MG63 (cell line): ENCODE measurements at regions not wholly inside any gene's neighbourhood (a gene's known extent, or its start where the extent isn't known, plus 50 kb on each side); places are given as distances from the start of the nearest gene placed in this dataset.
"Not testable (repeated sequence)": the region's sequence is repeated elsewhere in the genome, so short reads cannot be mapped to it uniquely, and the experiment has no call there.

ENCODE experiments used
- DNase-seq: peaks from one replicate; pipeline ENCODE4 v3.0.0-alpha.2; 2020
- H3K27me3 ChIP-seq: fragments of 250-450 bp; sonication (Bioruptor Pico); 2 replicates; pipeline ENCODE4 v1.5.1; 2020; ENCODE audit warnings: mild to moderate bottlenecking, moderate library complexity
- H3K36me3 ChIP-seq: fragments of 250-450 bp; sonication (Bioruptor Pico); 2 replicates; pipeline ENCODE4 v1.5.1; 2020; ENCODE audit warnings: mild to moderate bottlenecking, moderate library complexity
- H3K4me3 ChIP-seq: fragments of 250-450 bp; sonication (Bioruptor Pico); 2 replicates; pipeline ENCODE4 v1.5.1; 2020; ENCODE audit warnings: mild to moderate bottlenecking, moderate library complexity
- H3K9me3 ChIP-seq: fragments of 250-450 bp; sonication (Bioruptor Pico); 2 replicates; pipeline ENCODE4 v1.5.1; 2020; ENCODE audit warnings: mild to moderate bottlenecking, moderate library complexity

- Histone ChIP-seq H3K27me3 (no peaks in the 10 kb centered on the region), H3K36me3 (no peaks in the 10 kb centered on the region), H3K4me3 (no peak overlapping the region), H3K9me3 (no peaks in the 10 kb centered on the region)
- DNase-seq, result no peak
Observed at GRCh38 chrX:121831601-121832000, 784.2 kb downstream of the GLUD2 start.

DNA sequence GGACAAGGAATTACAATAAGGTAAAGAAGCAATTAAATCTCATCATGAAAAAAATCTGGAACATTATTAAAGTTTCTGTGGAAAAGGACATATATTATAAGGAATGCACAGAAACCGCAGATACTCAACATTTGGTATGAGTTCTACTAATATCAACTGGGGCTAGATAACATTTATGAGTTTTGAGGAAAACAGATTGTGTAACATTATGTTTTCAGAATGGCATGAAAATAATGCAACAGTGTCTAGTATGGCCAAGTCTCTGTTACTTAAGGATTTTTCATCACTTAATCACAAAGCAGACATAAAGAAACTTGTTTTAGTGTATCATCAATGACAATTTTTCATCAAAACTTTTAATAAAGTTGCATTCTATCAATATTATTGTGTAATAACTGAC, 785.0 kb downstream of the GLUD2 start:
- Histone ChIP-seq H3K9me3 (no peaks in the 10 kb centered on the region), H3K27me3 (no peaks in the 10 kb centered on the region), H3K4me3 (no peak overlapping the region), H3K36me3 (no peaks in the 10 kb centered on the region)
- no peak for DNase-seq

DNA sequence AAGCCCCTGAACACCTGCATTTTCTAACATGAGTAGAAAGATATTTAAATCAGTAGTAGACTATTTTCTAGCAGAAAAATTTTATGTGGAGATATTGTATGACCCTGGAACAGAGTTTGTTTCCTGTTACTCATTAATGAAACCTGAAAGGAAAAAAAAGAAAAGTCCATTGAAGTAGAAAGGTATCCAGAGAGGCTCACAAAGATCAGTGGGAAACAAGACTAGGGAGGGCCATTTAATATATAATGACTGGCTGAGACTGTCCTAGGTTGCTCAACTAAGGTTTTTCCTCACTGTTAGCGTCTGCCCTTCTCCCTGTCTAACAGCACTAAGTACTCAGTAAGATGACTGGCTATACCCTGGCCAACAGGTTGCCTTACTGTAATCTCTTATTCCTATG, 788.6 kb downstream of the GLUD2 start:
- Histone ChIP-seq H3K4me3 (no peak overlapping the region), H3K27me3 (no peaks in the 10 kb centered on the region), H3K9me3 (no peaks in the 10 kb centered on the region), H3K36me3 (no peaks in the 10 kb centered on the region)
- no peak for DNase-seq

DNA sequence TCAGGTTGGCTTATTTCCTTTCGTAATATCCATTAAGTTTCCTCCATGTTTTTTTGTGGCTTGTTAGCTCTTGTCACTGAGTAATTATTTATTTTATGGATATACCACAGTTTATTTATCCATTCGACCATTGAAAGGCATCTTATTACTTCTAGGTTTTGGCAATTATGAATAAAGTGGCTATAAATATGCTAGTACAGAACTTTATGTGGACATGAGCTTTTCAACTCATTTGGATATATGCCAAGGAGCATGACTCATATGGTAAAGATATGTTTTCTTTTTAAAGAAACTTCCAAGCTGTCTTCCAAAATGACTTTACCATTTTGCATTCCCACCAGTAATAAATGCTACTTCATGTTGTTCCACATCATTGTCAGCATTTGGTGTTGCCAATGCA, 803.6 kb downstream of the GLUD2 start:
- Histone ChIP-seq H3K9me3 (no peaks in the 10 kb centered on the region), H3K27me3 (no peaks in the 10 kb centered on the region), H3K36me3 (no peaks in the 10 kb centered on the region), H3K4me3 (no peak overlapping the region)
- no peak for DNase-seq

DNA sequence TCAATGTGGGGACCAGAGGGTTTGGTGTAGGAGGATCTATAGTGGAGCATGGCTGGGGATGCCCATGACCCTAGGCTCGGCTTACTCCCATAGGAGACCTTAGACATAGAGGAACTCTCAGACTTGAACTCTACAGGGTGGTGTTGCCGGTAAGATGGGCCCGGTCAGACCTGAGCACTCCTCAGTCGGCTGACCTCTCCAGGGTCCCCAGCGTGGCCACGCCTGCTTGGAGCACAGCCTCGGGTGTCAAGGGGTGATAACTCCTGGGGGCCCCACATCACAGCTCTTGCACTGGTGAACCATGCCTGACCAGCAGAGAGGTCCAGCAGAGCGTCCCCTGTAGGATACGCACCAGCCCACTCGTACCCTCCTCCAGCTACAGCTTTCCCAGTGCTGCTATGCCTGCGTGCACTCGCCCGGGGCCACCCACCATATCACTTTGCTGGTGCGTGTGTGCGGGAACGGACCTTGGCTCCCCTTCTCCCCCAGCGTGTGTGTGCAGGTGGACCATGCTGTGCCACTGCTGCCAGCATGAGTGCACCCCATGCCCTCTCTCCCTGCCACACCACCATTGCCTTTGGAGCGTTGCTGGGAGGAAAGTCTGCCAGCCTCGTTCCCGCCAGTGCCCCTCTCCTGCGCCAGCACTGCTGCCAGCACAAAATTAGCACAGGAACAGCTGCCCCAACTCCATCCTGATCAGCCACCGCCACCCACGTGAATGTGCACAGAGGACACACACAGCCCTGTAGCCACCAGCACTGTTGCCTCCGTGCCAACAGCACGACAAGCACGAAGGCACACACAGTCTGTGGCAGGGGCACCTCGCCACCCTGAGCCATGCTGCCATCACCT, 806.6 kb downstream of the GLUD2 start:
- no peak for DNase-seq
- H3K9me3 ChIP-seq, result no peaks in the 10 kb centered on the region
- no peak overlapping the region for H3K4me3 ChIP-seq
- no peaks in the 10 kb centered on the region for H3K27me3 ChIP-seq
- no peaks in the 10 kb centered on the region for H3K36me3 ChIP-seq

- H3K9me3 ChIP-seq, result no peaks in the 10 kb centered on the region
- H3K27me3 ChIP-seq, result no peaks in the 10 kb centered on the region
Observed at GRCh38 chrX:121854614-121854911, 807.2 kb downstream of the GLUD2 start.

DNA sequence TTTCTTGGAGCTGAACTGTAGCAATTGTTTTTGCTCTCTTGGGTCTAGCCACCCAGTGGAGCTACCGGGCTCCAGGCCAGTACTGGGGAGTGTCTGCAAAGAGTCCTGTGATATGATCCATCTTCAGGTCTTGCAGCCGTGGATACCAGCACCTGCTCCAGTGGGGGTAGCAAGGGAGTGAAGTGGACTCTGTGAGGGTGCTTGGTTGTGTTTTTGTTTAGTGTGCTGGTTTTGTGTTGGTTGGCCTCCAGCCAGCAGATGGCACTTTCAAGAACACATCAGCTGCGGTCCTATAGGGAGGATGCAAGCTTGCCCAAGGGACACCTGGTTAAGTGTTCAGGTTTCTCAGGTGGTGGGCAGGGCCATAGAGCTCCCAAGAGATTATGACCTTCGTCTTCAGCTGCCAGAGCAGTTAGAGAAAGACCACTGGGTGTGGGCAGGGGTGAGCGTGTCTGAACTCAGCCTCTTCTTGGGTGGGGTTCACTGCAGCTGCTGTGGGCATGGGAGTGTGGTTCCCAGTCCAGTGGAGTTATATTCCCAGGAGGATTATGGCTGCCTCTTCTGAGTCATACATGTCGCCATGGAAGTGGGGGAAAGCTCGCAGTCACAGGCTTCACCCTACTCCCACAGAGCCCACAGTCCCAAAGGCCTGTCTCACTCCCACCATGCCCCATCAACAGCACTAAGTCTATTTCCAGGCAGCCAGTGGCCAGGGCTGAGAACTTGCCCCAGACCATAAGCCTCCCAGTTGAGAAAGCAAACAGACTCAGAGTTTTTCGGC, 811.6 kb downstream of the GLUD2 start:
- Histone ChIP-seq H3K9me3 (no peaks in the 10 kb centered on the region), H3K4me3 (no peak overlapping the region), H3K36me3 (no peaks in the 10 kb centered on the region), H3K27me3 (no peaks in the 10 kb centered on the region)
- DNase-seq, result no peak

More at GRCh38 chrX:121854614-121854911, 807.2 kb downstream of the GLUD2 start:
- H3K36me3 ChIP-seq, result no peaks in the 10 kb centered on the region
- no peak overlapping the region for H3K4me3 ChIP-seq
- no peak for DNase-seq

DNA sequence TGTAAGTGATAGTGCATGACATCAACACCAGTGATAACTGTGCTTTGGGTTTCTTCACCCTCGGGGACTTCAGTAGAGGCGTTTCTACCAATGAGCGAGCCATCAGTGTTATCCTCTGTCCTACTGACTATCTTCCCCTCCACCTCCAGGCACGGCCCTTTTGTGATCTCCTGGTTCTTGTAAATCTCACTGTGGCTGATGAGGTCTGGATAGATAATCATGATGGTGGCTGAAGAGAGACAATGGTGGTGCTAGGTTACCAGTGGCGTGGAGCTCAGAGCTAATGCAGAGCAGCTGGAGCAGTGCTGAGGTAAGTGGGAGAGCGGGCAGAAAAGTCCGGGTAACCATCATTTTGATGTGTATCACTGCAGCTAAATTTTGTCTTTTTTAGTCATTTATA, 816.6 kb downstream of the GLUD2 start:
- Histone ChIP-seq H3K27me3 (no peaks in the 10 kb centered on the region), H3K36me3 (no peaks in the 10 kb centered on the region), H3K9me3 (no peaks in the 10 kb centered on the region), H3K4me3 (no peak overlapping the region)
- no peak for DNase-seq

GRCh38 chrX:121864561-121864960, 817.2 kb downstream of the GLUD2 start:
- no peaks in the 10 kb centered on the region for H3K9me3 ChIP-seq
- no peaks in the 10 kb centered on the region for H3K27me3 ChIP-seq
- DNase-seq, result no peak
- no peak overlapping the region for H3K4me3 ChIP-seq
- H3K36me3 ChIP-seq, result no peaks in the 10 kb centered on the region

DNA sequence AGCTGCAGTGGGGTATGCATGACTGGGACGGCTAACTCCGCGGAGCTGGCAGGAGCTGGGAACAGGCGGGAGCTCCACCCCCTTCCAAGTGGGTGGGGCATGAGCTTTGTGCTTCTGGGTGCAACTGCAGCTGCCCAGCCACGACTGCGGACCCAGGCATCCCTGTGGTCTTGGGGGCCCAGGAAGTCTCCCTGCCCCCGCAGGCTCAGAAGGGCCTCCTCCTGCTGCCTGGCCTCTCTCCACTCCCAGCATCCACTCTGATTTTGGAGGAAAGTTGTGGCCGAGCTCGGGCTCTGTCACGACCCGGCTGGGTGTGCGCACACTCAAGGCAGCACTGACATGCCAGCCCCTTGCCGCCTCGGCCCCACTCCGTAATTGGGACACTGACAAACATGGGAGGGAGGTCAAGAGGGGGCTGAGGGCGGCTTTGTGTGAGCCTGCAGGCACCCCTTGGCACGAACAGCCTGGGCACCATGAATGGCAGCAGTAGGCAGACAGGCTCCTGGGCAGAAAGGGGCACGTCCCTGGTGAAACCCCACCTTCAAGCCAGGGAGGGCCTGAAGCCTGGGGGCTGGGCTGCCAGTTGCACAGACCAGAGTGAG, 822.6 kb downstream of the GLUD2 start:
- DNase-seq, result no peak
- H3K9me3 ChIP-seq, result no peaks in the 10 kb centered on the region
- H3K27me3 ChIP-seq, result no peaks in the 10 kb centered on the region
- H3K4me3 ChIP-seq, result no peak overlapping the region
- H3K36me3 ChIP-seq, result no peaks in the 10 kb centered on the region

GRCh38 chrX:121871122-121871521, 823.7 kb downstream of the GLUD2 start:
- Histone ChIP-seq H3K36me3 (no peaks in the 10 kb centered on the region), H3K4me3 (no peak overlapping the region), H3K27me3 (no peaks in the 10 kb centered on the region), H3K9me3 (no peaks in the 10 kb centered on the region)
- DNase-seq, result no peak

DNA sequence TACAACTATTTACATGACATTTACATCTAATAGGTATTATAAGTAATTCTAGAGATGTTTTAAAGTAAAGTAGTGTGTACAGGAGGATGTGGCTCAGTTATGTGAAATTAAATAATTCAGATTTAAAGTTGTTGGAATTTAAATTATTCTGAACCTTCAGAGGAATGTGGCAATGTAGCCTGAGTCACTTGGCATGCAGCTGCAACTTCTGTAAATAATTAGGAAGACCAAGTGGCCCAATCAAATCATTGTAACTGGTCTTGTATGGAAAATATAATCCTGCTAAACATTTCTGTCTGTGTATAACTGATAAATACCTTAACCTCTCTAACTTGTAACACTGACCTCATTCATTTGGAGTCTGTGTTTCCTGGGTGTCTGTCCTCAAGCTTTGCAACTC, 828.9 kb downstream of the GLUD2 start:
- no peak overlapping the region for H3K4me3 ChIP-seq
- peak; percentile 3 for DNase-seq

DNA sequence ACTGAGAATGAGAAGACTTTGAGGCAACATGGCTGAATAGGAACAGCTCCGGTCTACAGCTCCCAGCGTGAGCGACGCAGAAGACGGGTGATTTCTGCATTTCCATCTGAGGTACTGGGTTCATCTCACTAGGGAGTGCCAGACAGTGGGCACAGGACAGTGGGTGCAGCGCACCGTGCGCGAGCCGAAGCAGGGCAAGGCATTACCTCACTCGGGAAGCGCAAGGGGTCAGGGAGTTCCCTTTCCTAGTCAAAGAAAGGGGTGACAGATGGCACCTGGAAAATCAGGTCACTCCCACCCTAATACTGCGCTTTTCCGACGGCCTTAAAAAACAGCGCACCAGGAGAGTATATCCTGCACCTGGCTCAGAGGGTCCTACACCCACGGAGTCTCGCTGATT, 829.9 kb downstream of the GLUD2 start:
- not testable (repeated sequence) for H3K9me3 ChIP-seq, H3K27me3 ChIP-seq, H3K36me3 ChIP-seq, H3K4me3 ChIP-seq, DNase-seq

More for the DNA sequence above, 828.9 kb downstream of the GLUD2 start:
- H3K36me3 ChIP-seq, result no peaks in the 10 kb centered on the region
- H3K27me3 ChIP-seq, result no peaks in the 10 kb centered on the region
- no peaks in the 10 kb centered on the region for H3K9me3 ChIP-seq

- Histone ChIP-seq H3K9me3 (no peaks in the 10 kb centered on the region), H3K36me3 (no peaks in the 10 kb centered on the region), H3K27me3 (no peaks in the 10 kb centered on the region), H3K4me3 (no peak overlapping the region)
- DNase-seq, result no peak
Observed at GRCh38 chrX:121886557-121886956, 839.1 kb downstream of the GLUD2 start.

DNA sequence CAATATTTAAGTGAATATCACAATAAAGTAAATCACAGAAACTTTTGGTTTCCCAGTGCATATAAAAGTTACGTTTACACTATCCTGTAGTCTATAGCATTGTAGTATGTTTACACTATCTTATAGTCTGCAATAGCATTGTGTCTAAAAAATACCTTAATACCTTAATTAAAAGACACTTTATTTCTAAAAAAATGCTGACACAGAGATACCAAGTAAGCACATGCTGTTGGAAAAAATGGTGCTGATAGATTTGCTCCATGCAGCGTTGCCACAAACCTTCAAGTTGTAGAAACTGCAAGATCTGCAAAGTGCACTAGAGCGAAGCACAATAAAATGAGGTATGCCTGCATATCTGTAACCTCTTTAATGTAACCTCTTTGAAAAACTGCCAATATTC, 847.3 kb downstream of the GLUD2 start:
- H3K36me3 ChIP-seq, result no peaks in the 10 kb centered on the region

DNA sequence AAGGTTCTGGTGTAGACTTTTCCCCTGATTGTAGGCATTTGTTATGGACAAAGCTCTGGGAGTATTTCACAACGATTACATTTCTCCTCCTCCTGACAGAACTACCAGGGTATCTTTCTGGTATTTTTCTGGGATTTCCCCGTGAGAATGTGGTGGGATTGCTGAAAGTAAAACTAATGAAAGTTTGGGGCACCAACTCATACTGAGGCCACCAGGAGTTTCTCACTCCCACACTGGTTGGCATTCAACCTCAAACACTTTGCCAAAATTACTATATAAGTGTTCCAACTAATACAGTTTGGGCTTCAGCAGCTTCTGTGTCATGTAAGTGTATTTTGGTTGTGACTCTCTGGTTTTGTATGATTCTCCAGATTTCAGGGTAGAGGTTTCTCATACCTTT, 855.1 kb downstream of the GLUD2 start:
- no peaks in the 10 kb centered on the region for H3K27me3 ChIP-seq
- no peaks in the 10 kb centered on the region for H3K36me3 ChIP-seq
- H3K9me3 ChIP-seq, result no peaks in the 10 kb centered on the region
- no peak overlapping the region for H3K4me3 ChIP-seq
- DNase-seq, result no peak

More for the DNA sequence above, 847.3 kb downstream of the GLUD2 start:
- no peak for DNase-seq
- no peaks in the 10 kb centered on the region for H3K27me3 ChIP-seq
- no peaks in the 10 kb centered on the region for H3K9me3 ChIP-seq
- H3K4me3 ChIP-seq, result no peak overlapping the region

GRCh38 chrX:121903961-121904360, 856.6 kb downstream of the GLUD2 start:
- no peaks in the 10 kb centered on the region for H3K36me3 ChIP-seq
- no peak for DNase-seq
- H3K27me3 ChIP-seq, result no peaks in the 10 kb centered on the region
- H3K9me3 ChIP-seq, result no peaks in the 10 kb centered on the region
- H3K4me3 ChIP-seq, result no peak overlapping the region

DNA sequence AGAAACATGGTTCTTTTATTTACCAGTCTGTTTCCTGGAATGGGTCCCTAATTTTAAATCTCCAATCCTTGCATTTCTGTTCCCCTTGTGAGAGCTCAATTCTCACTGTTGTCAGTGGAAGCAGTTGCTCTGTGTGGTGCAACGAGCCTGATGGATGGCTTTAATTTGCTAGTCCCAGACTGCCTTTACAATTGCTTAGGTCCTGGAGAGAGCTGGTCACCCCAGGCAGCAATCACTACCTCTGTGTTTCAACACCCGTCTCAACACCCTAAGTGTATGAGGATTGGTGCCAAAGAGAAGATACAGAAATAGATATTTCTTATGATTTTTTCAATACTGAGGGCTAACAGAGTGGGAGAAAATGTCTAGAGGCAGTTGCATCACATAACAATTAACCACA, 873.8 kb downstream of the GLUD2 start:
- no peaks in the 10 kb centered on the region for H3K36me3 ChIP-seq
- DNase-seq, result no peak
- H3K9me3 ChIP-seq, result no peaks in the 10 kb centered on the region
- no peaks in the 10 kb centered on the region for H3K27me3 ChIP-seq
- H3K4me3 ChIP-seq, result no peak overlapping the region
